22Rv1 (cell line): ENCODE measurements at regions not wholly inside any gene's neighbourhood (a gene's known extent, or its start where the extent isn't known, plus 50 kb on each side); places are given as distances from the start of the nearest gene placed in this dataset.

Experiments
- ZFX ChIP-seq: fragments of 450-650 bp; IDR thresholded peaks from 2 replicates; pipeline ENCODE4 v1.6.1; 2017; ENCODE audit warnings: antibody characterized with exemption, borderline replicate concordance
- TF ChIP-seq, protein P1 (sequence below): fragments of 450-650 bp; IDR thresholded peaks from 2 replicates; pipeline ENCODE4 v1.5.1; 2017; ENCODE audit warnings: mild to moderate bottlenecking

GRCh38 chr3:166455744-166456143, 618.5 kb upstream of the BCHE start:
- TF ChIP-seq, protein P1, sequence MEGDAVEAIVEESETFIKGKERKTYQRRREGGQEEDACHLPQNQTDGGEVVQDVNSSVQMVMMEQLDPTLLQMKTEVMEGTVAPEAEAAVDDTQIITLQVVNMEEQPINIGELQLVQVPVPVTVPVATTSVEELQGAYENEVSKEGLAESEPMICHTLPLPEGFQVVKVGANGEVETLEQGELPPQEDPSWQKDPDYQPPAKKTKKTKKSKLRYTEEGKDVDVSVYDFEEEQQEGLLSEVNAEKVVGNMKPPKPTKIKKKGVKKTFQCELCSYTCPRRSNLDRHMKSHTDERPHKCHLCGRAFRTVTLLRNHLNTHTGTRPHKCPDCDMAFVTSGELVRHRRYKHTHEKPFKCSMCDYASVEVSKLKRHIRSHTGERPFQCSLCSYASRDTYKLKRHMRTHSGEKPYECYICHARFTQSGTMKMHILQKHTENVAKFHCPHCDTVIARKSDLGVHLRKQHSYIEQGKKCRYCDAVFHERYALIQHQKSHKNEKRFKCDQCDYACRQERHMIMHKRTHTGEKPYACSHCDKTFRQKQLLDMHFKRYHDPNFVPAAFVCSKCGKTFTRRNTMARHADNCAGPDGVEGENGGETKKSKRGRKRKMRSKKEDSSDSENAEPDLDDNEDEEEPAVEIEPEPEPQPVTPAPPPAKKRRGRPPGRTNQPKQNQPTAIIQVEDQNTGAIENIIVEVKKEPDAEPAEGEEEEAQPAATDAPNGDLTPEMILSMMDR, result no peak
- TF ChIP-seq ZFX, result no peak
